GM21717 (cell line): ENCODE measurements at regions not wholly inside any gene's neighbourhood (a gene's known extent, or its start where the extent isn't known, plus 50 kb on each side); places are given as distances from the start of the nearest gene placed in this dataset.

ENCODE experiments used
- ATAC-seq: cut with Tn5 transposase; IDR thresholded peaks from one replicate; pipeline ENCODE4 v1.9.1; 2021; ENCODE audit warnings: mild to moderate bottlenecking, moderate library complexity; ENCODE audit not compliant: unreplicated experiment

- ATAC-seq = no peak
These were observed 67.8 kb upstream of the DCBLD2 start for GRCh38 chr3:98969295-98969694.

GRCh38 chr3:98968824-98969223, 67.3 kb upstream of the DCBLD2 start:
- no peak for ATAC-seq

GRCh38 chr3:98968347-98968746, 66.9 kb upstream of the DCBLD2 start:
- no peak for ATAC-seq

GRCh38 chr3:98967758-98968157, 66.3 kb upstream of the DCBLD2 start:
- no peak for ATAC-seq

GRCh38 chr3:98966862-98967546, 65.5 kb upstream of the DCBLD2 start:
- ATAC-seq = no peak

GRCh38 chr3:98966434-98966833, 64.9 kb upstream of the DCBLD2 start:
- ATAC-seq = no peak

- ATAC-seq = no peak
These were observed 63.3 kb upstream of the DCBLD2 start for GRCh38 chr3:98964784-98965183.

- ATAC-seq = no peak
These were observed 62.1 kb upstream of the DCBLD2 start for GRCh38 chr3:98963546-98963945.

- no peak for ATAC-seq
These were observed 61.5 kb upstream of the DCBLD2 start for GRCh38 chr3:98962951-98963350.

GRCh38 chr3:98962189-98962930, 60.9 kb upstream of the DCBLD2 start:
- ATAC-seq = no peak

- ATAC-seq = no peak
These were observed 60.0 kb upstream of the DCBLD2 start for GRCh38 chr3:98961161-98962155.

GRCh38 chr3:98957681-98958080, 56.2 kb upstream of the DCBLD2 start:
- ATAC-seq = no peak

GRCh38 chr3:98956008-98956407, 54.5 kb upstream of the DCBLD2 start:
- no peak for ATAC-seq

GRCh38 chr3:98954791-98955604, 53.5 kb upstream of the DCBLD2 start:
- ATAC-seq = no peak

GRCh38 chr3:98954242-98954641, 52.7 kb upstream of the DCBLD2 start:
- no peak for ATAC-seq

- ATAC-seq = no peak
These were observed 50.9 kb upstream of the DCBLD2 start for GRCh38 chr3:98952404-98952803.
